ENCODE measurements at regions not wholly inside any gene's neighbourhood (a gene's known extent, or its start where the extent isn't known, plus 50 kb on each side); places are given as distances from the start of the nearest gene placed in this dataset.

DNA sequence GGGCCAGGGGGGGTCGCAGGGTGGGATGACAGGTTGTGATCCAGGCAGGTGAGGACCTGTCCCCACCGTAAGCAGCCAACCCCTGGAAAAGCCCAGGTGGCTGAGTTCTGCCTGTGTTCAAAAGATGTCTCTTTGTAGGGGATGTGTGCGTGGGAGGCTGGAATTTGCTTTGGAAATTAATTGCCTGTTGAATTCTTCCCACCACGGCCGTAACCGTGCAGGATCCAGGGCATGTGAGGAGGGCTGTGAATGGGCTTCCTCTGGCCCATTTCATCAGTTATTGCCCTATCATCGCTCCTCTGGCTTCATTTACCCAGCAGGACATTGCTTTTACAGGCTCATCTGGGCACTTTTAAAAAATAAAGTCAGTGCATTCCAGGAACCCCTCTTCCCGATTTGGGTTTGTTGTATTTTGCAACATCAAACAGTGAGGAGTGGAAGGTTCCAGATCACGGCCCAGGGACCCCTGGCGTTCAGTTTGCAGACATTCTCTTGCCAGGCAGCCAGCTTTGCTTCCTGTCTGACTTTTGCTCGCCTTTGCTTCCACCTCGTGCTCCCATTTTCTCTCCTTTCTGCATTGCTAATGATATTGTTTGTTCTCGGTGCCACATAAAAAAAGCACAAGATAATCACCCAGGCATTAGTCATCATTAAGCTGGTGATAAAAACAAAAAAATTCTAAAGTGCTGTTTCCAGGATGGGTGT lies 1306.6 kb downstream of the BRD1 start:
- Histone ChIP-seq H3K36me3 (ENCODE audit: control insufficient read depth, insufficient read depth, low read length) (no peaks in the 10 kb centered on the region), H3K9ac (ENCODE audit: low read depth, low read length) (no peak overlapping the region), H4K5ac (ENCODE audit: low read depth, low read length) (no peak overlapping the region), H4K8ac (ENCODE audit: low read depth in 2 of 2, low read length in 2 of 2) (no peak overlapping the region), H3K79me1 (ENCODE audit: low read depth in 1 of 2, low read length in 2 of 2) (no peaks in the 10 kb centered on the region), H3K27me3 (ENCODE audit: control insufficient read depth, insufficient read depth, low read length) (no peaks in the 10 kb centered on the region), H2AK9ac (replicated peaks; ENCODE audit: low read depth, low read length, poor library complexity) (no peak overlapping the region), H2AFZ (replicated peaks; ENCODE audit: low read length, poor library complexity) (no peak overlapping the region), H2BK120ac (ENCODE audit: low read depth, low read length) (no peak overlapping the region), H2BK5ac (ENCODE audit: low read depth, low read length, poor library complexity, severe bottlenecking) (no peak overlapping the region), H3K23ac (ENCODE audit: low read depth, low read length) (no peak overlapping the region), H3K4ac (ENCODE audit: low read depth, low read length) (no peak overlapping the region), H4K20me1 (ENCODE audit: insufficient read depth, low read length) (no peaks in the 10 kb centered on the region), H3K56ac (ENCODE audit: extremely low read depth, insufficient read depth, low read length) (no peak overlapping the region), H3K9me1 (ENCODE audit: insufficient read depth, low read length) (no peaks in the 10 kb centered on the region), H2AK5ac (ENCODE audit: low read depth, low read length) (no peak overlapping the region), H3K14ac (replicated peaks; ENCODE audit: low read depth, low read length) (no peak overlapping the region), H3K9me3 (ENCODE audit: control insufficient read depth, insufficient read depth, low read length) (peaks cover 76% of the 10 kb centered on the region), H3K4me3 (ENCODE audit: insufficient read depth, low read depth, low read length) (no peak overlapping the region), H2BK20ac (ENCODE audit: low read depth, low read length) (no peak overlapping the region), H3K4me2 (ENCODE audit: low read depth, low read length) (no peak overlapping the region), H4K91ac (ENCODE audit: insufficient read depth, low read depth, low read length) (no peak overlapping the region), H3K18ac (ENCODE audit: low read depth, low read length) (no peak overlapping the region), H3K4me1 (ENCODE audit: control insufficient read depth, insufficient read depth, low read length) (no peaks in the 10 kb centered on the region), H2BK15ac (ENCODE audit: low read depth, low read length) (no peak overlapping the region), H3K27ac (ENCODE audit: insufficient read depth, low read length) (no peak overlapping the region)
- in situ Hi-C loops (cut with MboI; ENCODE audit: low sequenced_read_pairs) (no loop called here), dilution Hi-C loops (cut with HindIII; ENCODE audit: low sequenced_read_pairs, unreplicated experiment) (no loop called here), intact Hi-C loops (cut with micrococcal nuclease) (no loop called here)
- TF ChIP-seq FOS (IDR thresholded peaks at IDR 0.05; ENCODE audit: low read depth, low read length): no peak
- TF ChIP-seq, protein P1, sequence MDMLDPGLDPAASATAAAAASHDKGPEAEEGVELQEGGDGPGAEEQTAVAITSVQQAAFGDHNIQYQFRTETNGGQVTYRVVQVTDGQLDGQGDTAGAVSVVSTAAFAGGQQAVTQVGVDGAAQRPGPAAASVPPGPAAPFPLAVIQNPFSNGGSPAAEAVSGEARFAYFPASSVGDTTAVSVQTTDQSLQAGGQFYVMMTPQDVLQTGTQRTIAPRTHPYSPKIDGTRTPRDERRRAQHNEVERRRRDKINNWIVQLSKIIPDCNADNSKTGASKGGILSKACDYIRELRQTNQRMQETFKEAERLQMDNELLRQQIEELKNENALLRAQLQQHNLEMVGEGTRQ (IDR thresholded peaks at IDR 0.05; ENCODE audit: low read depth, low read length): no peak
- TF ChIP-seq BHLHE40 (IDR thresholded peaks at IDR 0.05; ENCODE audit: low read depth, low read length): no peak
- TF ChIP-seq MXI1 (IDR thresholded peaks at IDR 0.05; ENCODE audit: borderline replicate concordance, low read depth, low read length): no peak
- TF ChIP-seq, protein P2, sequence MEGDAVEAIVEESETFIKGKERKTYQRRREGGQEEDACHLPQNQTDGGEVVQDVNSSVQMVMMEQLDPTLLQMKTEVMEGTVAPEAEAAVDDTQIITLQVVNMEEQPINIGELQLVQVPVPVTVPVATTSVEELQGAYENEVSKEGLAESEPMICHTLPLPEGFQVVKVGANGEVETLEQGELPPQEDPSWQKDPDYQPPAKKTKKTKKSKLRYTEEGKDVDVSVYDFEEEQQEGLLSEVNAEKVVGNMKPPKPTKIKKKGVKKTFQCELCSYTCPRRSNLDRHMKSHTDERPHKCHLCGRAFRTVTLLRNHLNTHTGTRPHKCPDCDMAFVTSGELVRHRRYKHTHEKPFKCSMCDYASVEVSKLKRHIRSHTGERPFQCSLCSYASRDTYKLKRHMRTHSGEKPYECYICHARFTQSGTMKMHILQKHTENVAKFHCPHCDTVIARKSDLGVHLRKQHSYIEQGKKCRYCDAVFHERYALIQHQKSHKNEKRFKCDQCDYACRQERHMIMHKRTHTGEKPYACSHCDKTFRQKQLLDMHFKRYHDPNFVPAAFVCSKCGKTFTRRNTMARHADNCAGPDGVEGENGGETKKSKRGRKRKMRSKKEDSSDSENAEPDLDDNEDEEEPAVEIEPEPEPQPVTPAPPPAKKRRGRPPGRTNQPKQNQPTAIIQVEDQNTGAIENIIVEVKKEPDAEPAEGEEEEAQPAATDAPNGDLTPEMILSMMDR (conservative IDR thresholded peaks at IDR 0.05; ENCODE audit: low read depth, low read length): no peak
- TF ChIP-seq SMC3 (IDR thresholded peaks at IDR 0.05; ENCODE audit: low read depth, low read length): no peak
- no peak for TF ChIP-seq MAFK (IDR thresholded peaks at IDR 0.05; ENCODE audit: low read depth, low read length)
- no peak for TF ChIP-seq RCOR1 (IDR thresholded peaks at IDR 0.05; ENCODE audit: insufficient replicate concordance, low read length)
- TF ChIP-seq POLR2A (IDR thresholded peaks at IDR 0.05; ENCODE audit: low read depth, low read length): no peak
- TF ChIP-seq, protein P3, sequence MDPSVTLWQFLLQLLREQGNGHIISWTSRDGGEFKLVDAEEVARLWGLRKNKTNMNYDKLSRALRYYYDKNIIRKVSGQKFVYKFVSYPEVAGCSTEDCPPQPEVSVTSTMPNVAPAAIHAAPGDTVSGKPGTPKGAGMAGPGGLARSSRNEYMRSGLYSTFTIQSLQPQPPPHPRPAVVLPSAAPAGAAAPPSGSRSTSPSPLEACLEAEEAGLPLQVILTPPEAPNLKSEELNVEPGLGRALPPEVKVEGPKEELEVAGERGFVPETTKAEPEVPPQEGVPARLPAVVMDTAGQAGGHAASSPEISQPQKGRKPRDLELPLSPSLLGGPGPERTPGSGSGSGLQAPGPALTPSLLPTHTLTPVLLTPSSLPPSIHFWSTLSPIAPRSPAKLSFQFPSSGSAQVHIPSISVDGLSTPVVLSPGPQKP (IDR thresholded peaks at IDR 0.05; ENCODE audit: borderline replicate concordance, low read depth, low read length): no peak
- TF ChIP-seq RAD21 (IDR thresholded peaks at IDR 0.05; ENCODE audit: low read length): no peak
- WGBS, 2 experiments (ENCODE audit: extremely low coverage in 2 of 2, insufficient read length in 1 of 2): no CpG with 5 or more reads among the region's 13 CpGs
- BruUV-seq (replicated peaks): no TSS peak
- ATAC-seq (ENCODE audit: low read depth) (no peak), DNase-seq (no peak)
- ChIA-PET POLR2A (ENCODE audit: unreplicated experiment) (no interaction called here), CTCF (no interaction called here)

Measured in IMR-90 (cell line).